HG03280 (cell line): ENCODE measurements at regions not wholly inside any gene's neighbourhood (a gene's known extent, or its start where the extent isn't known, plus 50 kb on each side); places are given as distances from the start of the nearest gene placed in this dataset.

ENCODE experiments used
- ATAC-seq: cut with Tn5 transposase; IDR thresholded peaks from one replicate; pipeline ENCODE4 v1.9.1; 2021; ENCODE audit warnings: mild to moderate bottlenecking, moderate library complexity; ENCODE audit not compliant: unreplicated experiment

GRCh38 chrX:30504309-30504708 lies 73.3 kb downstream of the TASL start:
- no peak for ATAC-seq

DNA sequence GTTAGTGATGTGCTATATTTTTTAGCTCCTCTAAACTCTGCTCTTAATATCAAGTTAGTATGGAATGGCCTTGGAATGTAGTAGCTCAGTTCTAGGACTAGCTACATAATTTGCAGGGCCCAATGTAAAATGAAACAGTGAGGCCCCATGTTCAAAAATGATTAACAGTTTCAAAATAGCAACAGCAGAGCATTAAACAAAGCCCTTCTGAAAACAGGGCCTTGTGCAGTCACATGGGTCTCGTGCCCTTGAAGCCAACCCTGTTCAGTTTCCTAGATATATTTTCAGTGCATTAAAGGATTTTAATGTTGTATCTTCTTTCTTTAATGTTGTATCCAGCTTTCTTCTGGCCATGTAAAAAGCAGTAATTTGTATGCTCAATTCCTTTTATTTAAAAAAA lies 82.1 kb downstream of the TASL start:
- no peak for ATAC-seq

GRCh38 chrX:30493348-30493747 lies 84.2 kb downstream of the TASL start:
- no peak for ATAC-seq

GRCh38 chrX:30489323-30489722 lies 88.2 kb downstream of the TASL start:
- ATAC-seq = no peak

GRCh38 chrX:30488092-30488491 lies 89.5 kb downstream of the TASL start:
- ATAC-seq = peak; percentile 76

DNA sequence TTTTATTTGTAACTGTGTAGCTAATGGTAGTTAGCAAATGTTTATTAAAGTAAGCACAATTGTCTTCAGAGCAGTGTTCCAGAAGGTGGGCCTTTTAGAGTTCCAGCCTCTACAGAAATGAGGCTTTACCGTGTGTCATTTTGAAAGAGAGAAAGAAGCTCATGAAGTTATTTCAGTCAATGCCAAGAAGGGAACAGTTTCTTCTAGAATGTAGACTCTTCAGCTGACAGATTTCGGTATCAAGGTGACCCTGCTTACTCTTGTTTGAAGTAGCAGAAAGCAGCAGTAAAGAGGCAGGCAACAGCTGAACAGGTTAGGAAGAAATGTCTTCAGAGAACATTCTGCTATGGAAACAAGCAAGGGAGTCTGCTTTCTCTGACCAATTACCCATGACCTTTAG lies 93.6 kb downstream of the TASL start:
- peak; percentile 63 for ATAC-seq

DNA sequence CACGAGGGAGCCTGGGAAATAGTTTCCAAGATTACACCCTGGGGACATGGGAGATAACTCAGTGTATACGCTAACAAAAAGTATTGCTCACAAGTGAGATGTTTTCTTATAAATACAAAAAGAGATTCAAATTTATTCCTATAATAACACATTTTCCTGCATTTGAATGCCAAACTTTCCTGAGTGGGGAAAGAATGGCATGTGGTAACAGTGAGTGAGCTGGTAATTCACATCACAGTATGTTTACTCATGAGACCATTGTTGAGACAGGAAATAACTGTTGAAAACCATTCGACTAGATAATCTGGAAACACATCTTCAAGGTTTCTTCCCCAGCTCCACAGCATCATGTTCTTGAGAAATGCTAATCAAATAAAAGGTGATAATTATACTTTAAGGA lies 109.1 kb downstream of the TASL start:
- ATAC-seq = no peak
